ENCODE measurements at regions not wholly inside any gene's neighbourhood (a gene's known extent, or its start where the extent isn't known, plus 50 kb on each side); places are given as distances from the start of the nearest gene placed in this dataset.

- no peaks in the 10 kb centered on the region for H3F3A ChIP-seq (ENCODE audit: insufficient read depth, low read length, poor library complexity, severe bottlenecking)
- H4K20me1 ChIP-seq (ENCODE audit: insufficient read depth) = no peaks in the 10 kb centered on the region
- H3K9me2 ChIP-seq (ENCODE audit: insufficient read depth, low read length) = no peaks in the 10 kb centered on the region
- H3K36me3 ChIP-seq (ENCODE audit: insufficient read depth, low read length) = no peaks in the 10 kb centered on the region
- no peaks in the 10 kb centered on the region for H3K27me3 ChIP-seq (ENCODE audit: insufficient read depth, low read depth, low read length)
- H3K79me2 ChIP-seq (replicated peaks; ENCODE audit: insufficient read depth, low read length) = no peaks in the 10 kb centered on the region
- no peak overlapping the region for H3K4me3 ChIP-seq (ENCODE audit: low read length)
- TF ChIP-seq REST (IDR thresholded peaks at IDR 0.05; ENCODE audit: borderline replicate concordance) = no peak
- TF ChIP-seq POLR2AphosphoS5 (IDR thresholded peaks at IDR 0.05) = no peak
- no peak for TF ChIP-seq SMC3 (conservative IDR thresholded peaks at IDR 0.05; ENCODE audit: poor library complexity)
- no peak for TF ChIP-seq CTCF (IDR thresholded peaks at IDR 0.05; ENCODE audit: poor library complexity, severe bottlenecking)
- no peak for TF ChIP-seq EP300 (conservative IDR thresholded peaks at IDR 0.05; ENCODE audit: poor library complexity, severe bottlenecking)
- no peak for TF ChIP-seq TAF1 (IDR thresholded peaks at IDR 0.05; ENCODE audit: low read depth)
- no peak for TF ChIP-seq EZH2 (IDR thresholded peaks at IDR 0.05; ENCODE audit: borderline replicate concordance, insufficient read depth, low read length, poor library complexity, severe bottlenecking)
- no peak for TF ChIP-seq RAD21 (conservative IDR thresholded peaks at IDR 0.05)
- TF ChIP-seq MXI1 (conservative IDR thresholded peaks at IDR 0.05; ENCODE audit: poor library complexity, severe bottlenecking) = no peak
- H2AFZ ChIP-seq (ENCODE audit: low read depth, low read length) = no peak overlapping the region
- no peak overlapping the region for H3K4me2 ChIP-seq (ENCODE audit: low read length)
- no peaks in the 10 kb centered on the region for H3K9me3 ChIP-seq (ENCODE audit: low read length)
- H3K9ac ChIP-seq (ENCODE audit: low read length) = no peak overlapping the region
- H3K27ac ChIP-seq (ENCODE audit: low read length) = no peak overlapping the region
These were observed 50.4 kb downstream of the RTL9 start for GRCh38 chrX:110408949-110409588.

- Histone ChIP-seq H2AFZ (ENCODE audit: low read depth, low read length) (no peak overlapping the region), H3K4me3 (ENCODE audit: low read length) (no peak overlapping the region), H3K9ac (ENCODE audit: low read length) (no peak overlapping the region), H3F3A (ENCODE audit: insufficient read depth, low read length, poor library complexity, severe bottlenecking) (no peaks in the 10 kb centered on the region), H3K36me3 (ENCODE audit: insufficient read depth, low read length) (no peaks in the 10 kb centered on the region), H3K27me3 (ENCODE audit: insufficient read depth, low read depth, low read length) (no peaks in the 10 kb centered on the region), H3K4me2 (ENCODE audit: low read length) (no peak overlapping the region), H3K27ac (ENCODE audit: low read length) (no peak overlapping the region), H4K20me1 (ENCODE audit: insufficient read depth) (no peaks in the 10 kb centered on the region), H3K9me2 (ENCODE audit: insufficient read depth, low read length) (no peaks in the 10 kb centered on the region), H3K9me3 (ENCODE audit: low read length) (no peaks in the 10 kb centered on the region), H3K79me2 (replicated peaks; ENCODE audit: insufficient read depth, low read length) (no peaks in the 10 kb centered on the region)
- no peak for TF ChIP-seq POLR2AphosphoS5 (IDR thresholded peaks at IDR 0.05)
- TF ChIP-seq EP300 (conservative IDR thresholded peaks at IDR 0.05; ENCODE audit: poor library complexity, severe bottlenecking) = no peak
- TF ChIP-seq RAD21 (conservative IDR thresholded peaks at IDR 0.05) = no peak
- no peak for TF ChIP-seq CTCF (IDR thresholded peaks at IDR 0.05; ENCODE audit: poor library complexity, severe bottlenecking)
- no peak for TF ChIP-seq TAF1 (IDR thresholded peaks at IDR 0.05; ENCODE audit: low read depth)
- no peak for TF ChIP-seq SMC3 (conservative IDR thresholded peaks at IDR 0.05; ENCODE audit: poor library complexity)
- TF ChIP-seq MXI1 (conservative IDR thresholded peaks at IDR 0.05; ENCODE audit: poor library complexity, severe bottlenecking) = no peak
- TF ChIP-seq REST (IDR thresholded peaks at IDR 0.05; ENCODE audit: borderline replicate concordance) = no peak
These were observed 51.3 kb downstream of the RTL9 start for GRCh38 chrX:110409925-110410324.

Data from neural cell (in vitro differentiated cells).